MG63 (cell line): ENCODE measurements at regions not wholly inside any gene's neighbourhood (a gene's known extent, or its start where the extent isn't known, plus 50 kb on each side); places are given as distances from the start of the nearest gene placed in this dataset.
"Not testable (repeated sequence)": the region's sequence is repeated elsewhere in the genome, so short reads cannot be mapped to it uniquely, and the experiment has no call there.

Source experiments
- DNase-seq: peaks from one replicate; pipeline ENCODE4 v3.0.0-alpha.2; 2020
- H3K27me3 ChIP-seq: fragments of 250-450 bp; sonication (Bioruptor Pico); 2 replicates; pipeline ENCODE4 v1.5.1; 2020; ENCODE audit warnings: mild to moderate bottlenecking, moderate library complexity
- H3K36me3 ChIP-seq: fragments of 250-450 bp; sonication (Bioruptor Pico); 2 replicates; pipeline ENCODE4 v1.5.1; 2020; ENCODE audit warnings: mild to moderate bottlenecking, moderate library complexity
- H3K4me3 ChIP-seq: fragments of 250-450 bp; sonication (Bioruptor Pico); 2 replicates; pipeline ENCODE4 v1.5.1; 2020; ENCODE audit warnings: mild to moderate bottlenecking, moderate library complexity
- H3K9me3 ChIP-seq: fragments of 250-450 bp; sonication (Bioruptor Pico); 2 replicates; pipeline ENCODE4 v1.5.1; 2020; ENCODE audit warnings: mild to moderate bottlenecking, moderate library complexity

DNA sequence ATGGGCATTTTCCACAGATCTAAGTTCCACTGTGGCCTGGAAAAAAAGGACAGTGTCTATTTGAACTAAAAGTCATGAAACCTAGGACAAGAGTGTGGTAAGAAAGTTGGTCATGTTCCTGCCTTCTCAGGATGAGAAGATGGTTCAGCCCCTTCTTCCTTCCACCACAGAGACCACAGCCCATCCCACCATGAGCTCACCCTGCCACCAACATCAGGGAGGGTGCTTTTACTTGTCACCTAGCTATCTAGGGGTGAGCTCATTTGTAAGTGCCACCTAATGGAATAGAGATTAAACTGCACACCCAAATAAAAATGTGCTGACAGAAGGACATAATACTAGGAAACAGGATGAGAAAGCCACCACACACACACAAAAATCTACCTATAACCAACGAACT is 235.9 kb downstream of the SPIN4 start:
- DNase-seq, result no peak
- Histone ChIP-seq H3K4me3 (no peak overlapping the region), H3K9me3 (no peaks in the 10 kb centered on the region), H3K27me3 (no peaks in the 10 kb centered on the region), H3K36me3 (no peaks in the 10 kb centered on the region)

- DNase-seq, result no peak
- Histone ChIP-seq H3K9me3 (no peaks in the 10 kb centered on the region), H3K27me3 (no peaks in the 10 kb centered on the region), H3K4me3 (no peak overlapping the region), H3K36me3 (no peaks in the 10 kb centered on the region)
These were observed 249.1 kb downstream of the SPIN4 start for GRCh38 chrX:63101879-63102620.

- no peaks in the 10 kb centered on the region for H3K36me3 ChIP-seq
- no peaks in the 10 kb centered on the region for H3K9me3 ChIP-seq
- no peak overlapping the region for H3K4me3 ChIP-seq
- no peak for DNase-seq
- no peaks in the 10 kb centered on the region for H3K27me3 ChIP-seq
These were observed 292.9 kb downstream of the SPIN4 start for GRCh38 chrX:63058204-63058603.

GRCh38 chrX:63050225-63050624 is 300.9 kb downstream of the SPIN4 start:
- DNase-seq, result no peak
- Histone ChIP-seq H3K4me3 (no peak overlapping the region), H3K9me3 (no peaks in the 10 kb centered on the region), H3K27me3 (no peaks in the 10 kb centered on the region), H3K36me3 (no peaks in the 10 kb centered on the region)

GRCh38 chrX:63032811-63033210 is 318.3 kb downstream of the SPIN4 start:
- no peak for DNase-seq
- Histone ChIP-seq H3K4me3 (no peak overlapping the region), H3K36me3 (no peaks in the 10 kb centered on the region), H3K9me3 (no peaks in the 10 kb centered on the region), H3K27me3 (no peaks in the 10 kb centered on the region)

- no peak for DNase-seq
- Histone ChIP-seq H3K9me3 (no peaks in the 10 kb centered on the region), H3K4me3 (no peak overlapping the region), H3K27me3 (no peaks in the 10 kb centered on the region), H3K36me3 (no peaks in the 10 kb centered on the region)
These were observed 337.6 kb downstream of the SPIN4 start for GRCh38 chrX:63013549-63013948.

- Histone ChIP-seq H3K9me3 (no peaks in the 10 kb centered on the region), H3K4me3 (no peak overlapping the region), H3K36me3 (no peaks in the 10 kb centered on the region), H3K27me3 (no peaks in the 10 kb centered on the region)
- DNase-seq, result no peak
These were observed 338.6 kb downstream of the SPIN4 start for GRCh38 chrX:63012574-63012973.

GRCh38 chrX:63000196-63000595 is 350.9 kb downstream of the SPIN4 start:
- not testable (repeated sequence) for H3K9me3 ChIP-seq, H3K27me3 ChIP-seq, H3K36me3 ChIP-seq, DNase-seq, H3K4me3 ChIP-seq
